ENCODE measurements at regions not wholly inside any gene's neighbourhood (a gene's known extent, or its start where the extent isn't known, plus 50 kb on each side); places are given as distances from the start of the nearest gene placed in this dataset.

- H3K27ac ChIP-seq, result no peak overlapping the region
- in situ Hi-C loops (cut with MboI; ENCODE audit: low sequenced_read_pairs in 4 of 4) (no loop called here), intact Hi-C loops (cut with DNase I; ENCODE audit: low total_unique reads) (no loop called here)
- H3K4me1 ChIP-seq, result no peaks in the 10 kb centered on the region
- DNase-seq (no peak), ATAC-seq (no peak)
- no peak for TF ChIP-seq CTCF (IDR thresholded peaks at IDR 0.05 in 4 of 5, conservative IDR thresholded peaks at IDR 0.05 in 1 of 5)
- no peak for TF ChIP-seq POLR2A (IDR thresholded peaks at IDR 0.05)
- no peak overlapping the region for H3K4me3 ChIP-seq
- no peaks in the 10 kb centered on the region for H3K9me3 ChIP-seq
- H3K36me3 ChIP-seq, result no peaks in the 10 kb centered on the region
- no peaks in the 10 kb centered on the region for H3K27me3 ChIP-seq
These were observed 203.1 kb downstream of the FAT4 start for GRCh38 chr4:125517831-125518230.

- in situ Hi-C loops (cut with MboI; ENCODE audit: low sequenced_read_pairs in 4 of 4) (no loop called here), intact Hi-C loops (cut with DNase I; ENCODE audit: low total_unique reads) (no loop called here)
- DNase-seq (no peak), ATAC-seq (no peak)
- no peaks in the 10 kb centered on the region for H3K4me1 ChIP-seq
- H3K9me3 ChIP-seq, result no peaks in the 10 kb centered on the region
- H3K4me3 ChIP-seq, result no peak overlapping the region
- TF ChIP-seq CTCF (IDR thresholded peaks at IDR 0.05 in 4 of 5, conservative IDR thresholded peaks at IDR 0.05 in 1 of 5) (no peak), POLR2A (IDR thresholded peaks at IDR 0.05) (no peak)
- no peak overlapping the region for H3K27ac ChIP-seq
- no peaks in the 10 kb centered on the region for H3K27me3 ChIP-seq
- H3K36me3 ChIP-seq, result no peaks in the 10 kb centered on the region
These were observed 203.5 kb downstream of the FAT4 start for GRCh38 chr4:125518281-125518680.

- no peak for TF ChIP-seq POLR2A (IDR thresholded peaks at IDR 0.05)
- TF ChIP-seq CTCF (IDR thresholded peaks at IDR 0.05 in 4 of 5, conservative IDR thresholded peaks at IDR 0.05 in 1 of 5), result no peak
These were observed 204.8 kb downstream of the FAT4 start for GRCh38 chr4:125519371-125520146.

GRCh38 chr4:125520258-125520990, 205.7 kb downstream of the FAT4 start:
- TF ChIP-seq POLR2A (IDR thresholded peaks at IDR 0.05) (no peak), CTCF (IDR thresholded peaks at IDR 0.05 in 4 of 5, conservative IDR thresholded peaks at IDR 0.05 in 1 of 5) (no peak)
- DNase-seq, result no peak
- Histone ChIP-seq H3K4me3 (no peak overlapping the region), H3K9me3 (no peaks in the 10 kb centered on the region), H3K36me3 (no peaks in the 10 kb centered on the region), H3K27ac (no peak overlapping the region), H3K27me3 (no peaks in the 10 kb centered on the region), H3K4me1 (no peaks in the 10 kb centered on the region)
- intact Hi-C loops (cut with DNase I; ENCODE audit: low total_unique reads), result no loop called here
- in situ Hi-C loops (cut with MboI; ENCODE audit: low sequenced_read_pairs in 4 of 4), result no loop called here
- no peak for ATAC-seq

More at GRCh38 chr4:125519371-125520146, 204.8 kb downstream of the FAT4 start:
- intact Hi-C loops (cut with DNase I; ENCODE audit: low total_unique reads), result no loop called here
- H3K27ac ChIP-seq, result no peak overlapping the region
- no peaks in the 10 kb centered on the region for H3K4me1 ChIP-seq
- no peaks in the 10 kb centered on the region for H3K27me3 ChIP-seq
- H3K4me3 ChIP-seq, result no peak overlapping the region
- ATAC-seq (no peak), DNase-seq (no peak)
- no peaks in the 10 kb centered on the region for H3K36me3 ChIP-seq
- in situ Hi-C loops (cut with MboI; ENCODE audit: low sequenced_read_pairs in 4 of 4), result no loop called here
- H3K9me3 ChIP-seq, result no peaks in the 10 kb centered on the region
